HL-60/S4 treated with retinoic acid at 250 ng/mL for 4 days and 3 days (cell line): ENCODE measurements at regions not wholly inside any gene's neighbourhood (a gene's known extent, or its start where the extent isn't known, plus 50 kb on each side); places are given as distances from the start of the nearest gene placed in this dataset.

Source experiments
- in situ Hi-C: fragments of 300-500 bp; cut with MboI; formaldehyde crosslinking; loops from 2 replicates; pipeline ENCODE4 v1.7.0; 2022; ENCODE audit warnings: low sequenced_read_pairs

GRCh38 chr4:153034681-153035080 lies 98.6 kb downstream of the FHDC1 start:
- in situ Hi-C loops: no loop called here

GRCh38 chr4:153036931-153037482 lies 100.9 kb downstream of the FHDC1 start:
- in situ Hi-C loops: no loop called here

- in situ Hi-C loops: no loop called here
Observed at GRCh38 chr4:153038623-153039311, 102.6 kb downstream of the FHDC1 start.

- in situ Hi-C loops: no loop called here
Observed at GRCh38 chr4:153039542-153040185, 103.5 kb downstream of the FHDC1 start.

- in situ Hi-C loops: no loop called here
Observed at GRCh38 chr4:153040677-153041076, 104.6 kb downstream of the FHDC1 start.

GRCh38 chr4:153044036-153044435 lies 107.9 kb downstream of the FHDC1 start:
- in situ Hi-C loops: no loop called here

- in situ Hi-C loops: no loop called here
Observed at GRCh38 chr4:153045111-153045982, 109.2 kb downstream of the FHDC1 start.

- in situ Hi-C loops: no loop called here
Observed at GRCh38 chr4:153058671-153059060, 122.5 kb downstream of the FHDC1 start.

- in situ Hi-C loops: no loop called here
Observed at GRCh38 chr4:153060196-153060595, 124.1 kb downstream of the FHDC1 start.

- in situ Hi-C loops: no loop called here
Observed at GRCh38 chr4:153061971-153062370, 125.8 kb downstream of the FHDC1 start.

- in situ Hi-C loops: no loop called here
Observed at GRCh38 chr4:153062652-153063168, 126.6 kb downstream of the FHDC1 start.

GRCh38 chr4:153063490-153063889 lies 127.4 kb downstream of the FHDC1 start:
- in situ Hi-C loops: no loop called here

GRCh38 chr4:153064571-153064970 lies 128.4 kb downstream of the FHDC1 start:
- in situ Hi-C loops: no loop called here

GRCh38 chr4:153065276-153065675 lies 129.2 kb downstream of the FHDC1 start:
- in situ Hi-C loops: no loop called here

GRCh38 chr4:153067376-153067775 lies 131.3 kb downstream of the FHDC1 start:
- in situ Hi-C loops: no loop called here

- in situ Hi-C loops: no loop called here
Observed at GRCh38 chr4:153068751-153069150, 132.6 kb downstream of the FHDC1 start.

- in situ Hi-C loops: no loop called here
Observed at GRCh38 chr4:153071958-153072598, 132.2 kb upstream of the TRIM2 start.

- in situ Hi-C loops: no loop called here
Observed at GRCh38 chr4:153072661-153073060, 131.6 kb upstream of the TRIM2 start.

- in situ Hi-C loops: no loop called here
Observed at GRCh38 chr4:153074486-153074885, 129.8 kb upstream of the TRIM2 start.

GRCh38 chr4:153074936-153075630 lies 129.2 kb upstream of the TRIM2 start:
- in situ Hi-C loops: no loop called here
